ENCODE measurements at regions not wholly inside any gene's neighbourhood (a gene's known extent, or its start where the extent isn't known, plus 50 kb on each side); places are given as distances from the start of the nearest gene placed in this dataset.

GRCh38 chr4:135238940-135239339, 1037.4 kb upstream of the PABPC4L start:
- ATAC-seq (no peak), DNase-seq (no peak), FAIRE-seq (no peak)
- intact Hi-C loops (cut with DNase I) = no loop called here
- H3K27ac ChIP-seq = no peak overlapping the region
- H3K9me3 ChIP-seq = no peaks in the 10 kb centered on the region
- H3K36me3 ChIP-seq = no peaks in the 10 kb centered on the region
- H3K4me1 ChIP-seq = no peaks in the 10 kb centered on the region
- no peaks in the 10 kb centered on the region for H3K27me3 ChIP-seq
- WGBS, 2 donors = 35 to 38% methylated on average over 3 of the region's 3 CpGs
- TF ChIP-seq, protein P1, sequence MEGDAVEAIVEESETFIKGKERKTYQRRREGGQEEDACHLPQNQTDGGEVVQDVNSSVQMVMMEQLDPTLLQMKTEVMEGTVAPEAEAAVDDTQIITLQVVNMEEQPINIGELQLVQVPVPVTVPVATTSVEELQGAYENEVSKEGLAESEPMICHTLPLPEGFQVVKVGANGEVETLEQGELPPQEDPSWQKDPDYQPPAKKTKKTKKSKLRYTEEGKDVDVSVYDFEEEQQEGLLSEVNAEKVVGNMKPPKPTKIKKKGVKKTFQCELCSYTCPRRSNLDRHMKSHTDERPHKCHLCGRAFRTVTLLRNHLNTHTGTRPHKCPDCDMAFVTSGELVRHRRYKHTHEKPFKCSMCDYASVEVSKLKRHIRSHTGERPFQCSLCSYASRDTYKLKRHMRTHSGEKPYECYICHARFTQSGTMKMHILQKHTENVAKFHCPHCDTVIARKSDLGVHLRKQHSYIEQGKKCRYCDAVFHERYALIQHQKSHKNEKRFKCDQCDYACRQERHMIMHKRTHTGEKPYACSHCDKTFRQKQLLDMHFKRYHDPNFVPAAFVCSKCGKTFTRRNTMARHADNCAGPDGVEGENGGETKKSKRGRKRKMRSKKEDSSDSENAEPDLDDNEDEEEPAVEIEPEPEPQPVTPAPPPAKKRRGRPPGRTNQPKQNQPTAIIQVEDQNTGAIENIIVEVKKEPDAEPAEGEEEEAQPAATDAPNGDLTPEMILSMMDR (IDR thresholded peaks at IDR 0.05) = no peak
- no peak overlapping the region for H3K4me3 ChIP-seq

DNA sequence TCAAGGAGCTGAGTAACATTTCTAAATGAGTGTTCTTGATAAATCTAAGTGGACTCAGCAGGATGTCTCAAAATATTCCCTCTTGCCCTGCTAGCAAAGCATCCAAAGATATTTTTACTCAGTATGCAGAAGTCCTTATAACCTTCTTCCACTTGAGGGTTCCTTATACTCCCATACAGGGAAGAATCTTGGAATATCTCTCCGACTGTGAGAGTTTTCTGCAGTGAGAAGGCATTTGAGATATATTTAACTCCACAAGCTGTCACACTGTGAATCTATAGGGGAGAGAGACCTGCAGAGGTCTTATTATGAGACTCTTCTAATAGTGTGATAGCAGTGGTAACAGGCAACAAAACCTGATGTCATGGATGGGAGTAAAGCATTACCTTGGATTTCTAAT, 1034.5 kb upstream of the PABPC4L start:
- ATAC-seq = no peak
- H3K9me3 ChIP-seq = no peaks in the 10 kb centered on the region
- no peaks in the 10 kb centered on the region for H3K4me1 ChIP-seq
- no peaks in the 10 kb centered on the region for H3K36me3 ChIP-seq
- no peak for FAIRE-seq
- H3K27ac ChIP-seq = no peak overlapping the region
- no peaks in the 10 kb centered on the region for H3K27me3 ChIP-seq
- 45 to 56% methylated on average over 1 of the region's 1 CpG for WGBS, 2 donors
- no peak overlapping the region for H3K4me3 ChIP-seq
- intact Hi-C loops (cut with DNase I) = no loop called here
- DNase-seq = no peak
- TF ChIP-seq, protein P1 (IDR thresholded peaks at IDR 0.05) = no peak

- H3K4me1 ChIP-seq = no peaks in the 10 kb centered on the region
- FAIRE-seq (no peak), DNase-seq (no peak), ATAC-seq (no peak)
- no peak overlapping the region for H3K4me3 ChIP-seq
- WGBS, 2 donors = 40 to 64% methylated on average over 1 of the region's 1 CpG
- H3K36me3 ChIP-seq = no peaks in the 10 kb centered on the region
- intact Hi-C loops (cut with DNase I) = no loop called here
- no peaks in the 10 kb centered on the region for H3K27me3 ChIP-seq
- TF ChIP-seq, protein P1 (IDR thresholded peaks at IDR 0.05) = no peak
- no peak overlapping the region for H3K27ac ChIP-seq
- no peaks in the 10 kb centered on the region for H3K9me3 ChIP-seq
Observed at GRCh38 chr4:135227842-135228241, 1026.3 kb upstream of the PABPC4L start.

DNA sequence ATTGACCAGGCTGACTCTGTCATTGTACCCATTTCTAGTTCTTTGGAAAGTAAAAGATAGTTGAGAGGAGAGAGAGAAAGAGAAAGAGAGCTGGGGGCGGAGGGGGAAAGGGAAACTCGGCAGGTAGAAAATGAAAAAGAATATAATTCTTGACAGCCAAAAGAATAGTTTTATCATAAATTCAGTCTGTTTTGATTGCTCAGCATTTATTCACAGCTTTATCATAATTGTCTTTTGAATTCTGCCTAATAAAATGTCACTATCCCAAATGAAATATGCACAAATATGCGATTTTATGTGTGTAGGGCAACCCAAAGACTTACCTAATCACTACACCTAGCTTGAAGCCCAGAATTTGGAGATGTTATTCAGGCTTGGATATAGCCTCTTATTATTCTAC, 1024.0 kb upstream of the PABPC4L start:
- H3K27ac ChIP-seq = no peak overlapping the region
- H3K36me3 ChIP-seq = no peaks in the 10 kb centered on the region
- no peaks in the 10 kb centered on the region for H3K4me1 ChIP-seq
- H3K4me3 ChIP-seq = no peak overlapping the region
- no peaks in the 10 kb centered on the region for H3K27me3 ChIP-seq
- H3K9me3 ChIP-seq = no peaks in the 10 kb centered on the region
- ATAC-seq (no peak), FAIRE-seq (no peak), DNase-seq (no peak)
- 39 to 53% methylated on average over 3 of the region's 3 CpGs for WGBS, 2 donors
- intact Hi-C loops (cut with DNase I) = no loop called here
- TF ChIP-seq, protein P1 (IDR thresholded peaks at IDR 0.05) = no peak

GRCh38 chr4:135210341-135210740, 1008.8 kb upstream of the PABPC4L start:
- no peak overlapping the region for H3K4me3 ChIP-seq
- H3K27me3 ChIP-seq = no peaks in the 10 kb centered on the region
- no peak overlapping the region for H3K27ac ChIP-seq
- FAIRE-seq = no peak
- 73 to 82% methylated on average over 5 of the region's 5 CpGs for WGBS, 2 donors
- no peak for DNase-seq
- no peaks in the 10 kb centered on the region for H3K9me3 ChIP-seq
- H3K4me1 ChIP-seq = no peaks in the 10 kb centered on the region
- ATAC-seq = no peak
- TF ChIP-seq, protein P1 (IDR thresholded peaks at IDR 0.05) = no peak
- intact Hi-C loops (cut with DNase I) = no loop called here
- H3K36me3 ChIP-seq = no peaks in the 10 kb centered on the region

All from pancreas (tissue), 10 donors.